ENCODE measurements at regions not wholly inside any gene's neighbourhood (a gene's known extent, or its start where the extent isn't known, plus 50 kb on each side); places are given as distances from the start of the nearest gene placed in this dataset.

GRCh38 chr2:121134728-121135127 lies 150.3 kb downstream of the TFCP2L1 start (continued):
- TF ChIP-seq ARID4B (CRISPR knock-in tag; IDR thresholded peaks at IDR 0.05; ENCODE audit: borderline replicate concordance) (no peak), GRHL2 (CRISPR knock-in tag; IDR thresholded peaks at IDR 0.05; ENCODE audit: insufficient replicate concordance, severe bottlenecking) (no peak), SP1 (CRISPR knock-in tag; conservative IDR thresholded peaks at IDR 0.05) (no peak), E2F1 (CRISPR knock-in tag; IDR thresholded peaks at IDR 0.05) (no peak), AFF4 (CRISPR knock-in tag; IDR thresholded peaks at IDR 0.05; ENCODE audit: borderline replicate concordance) (no peak)

- no peak overlapping the region for H3K4me3 Mint-ChIP-seq
- CTCF ChIA-PET, result interaction anchor here (1.2 kb wide), 1 partner anchor 220 kb away, joined by 3 read pairs; no protein-coding TSS in a partner anchor
- peaks cover 4% of the 10 kb centered on the region; the same call in 1 of the 2 replicates for H3K27me3 Mint-ChIP-seq (ENCODE audit: low read depth)
- POLR2A ChIA-PET, result no interaction called here
- no peak overlapping the region for H3K27ac Mint-ChIP-seq
- peaks cover 18% of the 10 kb centered on the region for H3K9me3 Mint-ChIP-seq
- DNase-seq (ENCODE audit: low spot score) (no peak), ATAC-seq (no peak)
- 0 out of 2 replicates have a peak, but pooled peaks cover 3% of the 10 kb centered on the region for H3K36me3 Mint-ChIP-seq
- peaks cover 19% of the 10 kb centered on the region for H3K4me1 Mint-ChIP-seq
- TF ChIP-seq ZNF121 (CRISPR knock-in tag; IDR thresholded peaks at IDR 0.05) (no peak), JAZF1 (CRISPR knock-in tag; IDR thresholded peaks at IDR 0.05) (no peak), ATF6 (CRISPR knock-in tag; IDR thresholded peaks at IDR 0.05) (no peak), JUN (CRISPR knock-in tag; IDR thresholded peaks at IDR 0.05) (no peak), CTCF (IDR thresholded peaks at IDR 0.05) (no peak), GRHL2 (CRISPR knock-in tag; IDR thresholded peaks at IDR 0.05; ENCODE audit: insufficient replicate concordance, severe bottlenecking) (no peak), SMAD3 (CRISPR knock-in tag; IDR thresholded peaks at IDR 0.05; ENCODE audit: borderline replicate concordance) (no peak), FOXP4 (CRISPR knock-in tag; IDR thresholded peaks at IDR 0.05) (no peak), NR1H2 (CRISPR knock-in tag; IDR thresholded peaks at IDR 0.05) (no peak), ATF2 (CRISPR knock-in tag; IDR thresholded peaks at IDR 0.05; ENCODE audit: borderline replicate concordance, low read depth) (no peak), GTF2I (CRISPR knock-in tag; conservative IDR thresholded peaks at IDR 0.05) (no peak), SP1 (CRISPR knock-in tag; conservative IDR thresholded peaks at IDR 0.05) (no peak), TEAD1 (CRISPR knock-in tag; IDR thresholded peaks at IDR 0.05) (no peak), TCF7 (CRISPR knock-in tag; IDR thresholded peaks at IDR 0.05; ENCODE audit: low read depth) (no peak), NR3C1 (CRISPR knock-in tag; conservative IDR thresholded peaks at IDR 0.05; ENCODE audit: low read depth) (no peak)
These were observed 149.7 kb downstream of the TFCP2L1 start for GRCh38 chr2:121135168-121135853.
